Central memory CD8-positive, alpha-beta T cell (primary cell): ENCODE measurements at regions not wholly inside any gene's neighbourhood (a gene's known extent, or its start where the extent isn't known, plus 50 kb on each side); places are given as distances from the start of the nearest gene placed in this dataset.

ENCODE experiments used
- ATAC-seq: fragments of 150-1000 bp; cut with Tn5 transposase; replicated peaks from 2 replicates; pipeline ENCODE4 v1.10.0; 2022; ENCODE audit warnings: mild to moderate bottlenecking, moderate FRiP score, moderate number of reproducible peaks; ENCODE audit not compliant: poor library complexity, severe bottlenecking; ENCODE audit errors: extremely low read depth
- DNase-seq, 2 donors: peaks; one replicate each; pipeline ENCODE4 v3.0.0; 2021; ENCODE audit warnings: low spot score in 2 of 2
- H3K27ac Mint-ChIP-seq: one replicate; pipeline ENCODE4 v1.8.0; 2022; ENCODE audit warnings: low read depth, mild to moderate bottlenecking, moderate library complexity, mixed read lengths
- H3K27me3 Mint-ChIP-seq: one replicate; pipeline ENCODE4 v1.8.0; 2022; ENCODE audit warnings: mixed read lengths
- H3K36me3 Mint-ChIP-seq: one replicate; pipeline ENCODE4 v1.8.0; 2022; ENCODE audit warnings: mild to moderate bottlenecking, moderate library complexity, mixed read lengths; ENCODE audit not compliant: insufficient read depth
- H3K4me1 Mint-ChIP-seq: one replicate; pipeline ENCODE4 v1.8.0; 2022; ENCODE audit warnings: mixed read lengths
- H3K4me3 Mint-ChIP-seq: one replicate; pipeline ENCODE4 v1.8.0; 2022; ENCODE audit warnings: mild to moderate bottlenecking, moderate library complexity, mixed read lengths
- H3K9me3 Mint-ChIP-seq: one replicate; pipeline ENCODE4 v1.8.0; 2022; ENCODE audit warnings: mixed read lengths

DNA sequence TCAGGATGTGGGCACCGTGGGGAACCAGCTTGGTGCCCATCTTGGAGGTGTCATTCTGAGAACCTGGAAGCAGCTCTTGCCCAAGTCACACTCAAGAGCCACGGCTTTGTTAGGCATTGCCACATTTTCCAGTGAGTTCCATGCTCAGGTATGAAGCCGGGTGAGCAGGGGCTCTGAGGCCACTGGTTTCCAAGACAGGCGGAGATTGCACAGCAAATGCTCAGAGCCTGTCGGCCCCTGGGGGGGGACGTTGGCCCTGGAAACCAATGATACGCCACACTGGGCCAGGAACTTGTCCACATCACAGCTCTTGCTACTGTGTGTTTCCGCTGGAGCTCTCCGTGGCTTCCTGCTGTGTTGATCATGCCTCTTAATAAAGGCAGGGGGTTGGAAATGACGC is 52.5 kb upstream of the SALL3 start:
- DNase-seq (no peak), ATAC-seq (no peak)
- Mint-ChIP-seq H3K27ac (no peak overlapping the region), H3K36me3 (no peaks in the 10 kb centered on the region), H3K4me3 (no peak overlapping the region), H3K27me3 (no peaks in the 10 kb centered on the region), H3K9me3 (no peaks in the 10 kb centered on the region), H3K4me1 (no peaks in the 10 kb centered on the region)

DNA sequence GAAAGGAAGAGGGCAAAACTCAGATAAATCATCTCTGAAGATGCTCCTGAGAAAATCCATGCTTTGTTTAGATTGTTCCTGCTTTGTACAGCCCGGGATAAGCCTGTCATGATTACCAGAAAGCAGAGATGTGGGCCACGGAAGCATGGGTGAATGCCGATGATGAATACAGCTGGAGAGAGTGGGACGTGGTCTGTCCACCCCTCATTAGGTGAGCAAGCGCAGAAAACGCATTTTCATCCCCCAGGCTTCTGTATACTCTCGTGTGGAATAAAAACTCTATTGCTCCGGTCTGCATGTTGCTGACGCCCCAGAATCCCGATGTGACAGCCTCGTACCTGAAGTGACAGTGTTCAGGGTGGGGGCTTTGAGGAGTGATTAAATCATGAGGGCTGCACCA is 52.0 kb upstream of the SALL3 start:
- Mint-ChIP-seq H3K9me3 (no peaks in the 10 kb centered on the region), H3K4me3 (no peak overlapping the region), H3K36me3 (no peaks in the 10 kb centered on the region), H3K27ac (no peak overlapping the region), H3K4me1 (no peaks in the 10 kb centered on the region), H3K27me3 (no peaks in the 10 kb centered on the region)
- no peak for ATAC-seq
- no peak for DNase-seq

DNA sequence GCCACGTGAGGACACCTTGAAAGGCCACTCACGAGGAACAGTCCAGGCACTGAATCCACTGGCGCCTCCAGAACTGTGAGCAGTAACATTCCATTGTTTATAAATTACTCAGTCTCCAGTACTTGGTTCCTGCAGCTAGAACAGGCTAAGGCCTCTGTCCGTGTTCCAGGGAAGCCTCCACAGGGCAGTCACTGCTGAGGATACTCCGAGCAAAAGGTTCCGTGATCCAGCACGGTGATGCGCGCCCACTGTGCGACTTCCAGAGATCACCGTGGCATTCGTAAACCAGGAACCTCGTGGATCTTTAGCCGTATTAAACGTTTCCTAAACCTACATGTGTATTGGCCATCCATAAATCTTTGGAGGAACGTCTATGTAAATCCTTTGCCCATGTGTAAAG is 51.5 kb upstream of the SALL3 start:
- DNase-seq (no peak), ATAC-seq (no peak)
- H3K9me3 Mint-ChIP-seq = no peaks in the 10 kb centered on the region
- no peak overlapping the region for H3K27ac Mint-ChIP-seq
- H3K4me1 Mint-ChIP-seq = no peaks in the 10 kb centered on the region
- H3K4me3 Mint-ChIP-seq = no peak overlapping the region
- no peaks in the 10 kb centered on the region for H3K36me3 Mint-ChIP-seq
- H3K27me3 Mint-ChIP-seq = no peaks in the 10 kb centered on the region

DNA sequence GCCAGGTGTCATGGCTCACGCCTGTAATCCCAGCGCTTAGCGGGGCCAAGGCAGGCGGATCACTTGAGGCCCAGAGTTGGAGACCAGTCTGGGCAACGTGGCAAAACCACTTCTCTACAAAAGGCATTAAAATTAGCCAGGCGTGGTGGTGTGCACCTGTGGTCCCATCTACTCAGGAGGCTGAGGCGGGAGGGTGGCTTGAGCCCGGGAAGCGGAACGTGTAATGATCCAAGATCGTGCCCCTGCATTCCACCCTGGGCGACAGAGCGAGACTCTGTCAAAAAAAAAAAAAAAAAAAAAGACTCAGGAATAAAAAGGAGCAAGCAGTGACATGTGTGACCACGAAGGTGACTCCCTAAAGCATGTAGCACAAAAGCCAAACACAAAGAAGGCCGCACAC is 50.1 kb upstream of the SALL3 start:
- DNase-seq (no peak), ATAC-seq (no peak)
- Mint-ChIP-seq H3K36me3 (no peaks in the 10 kb centered on the region), H3K27ac (no peak overlapping the region), H3K4me1 (no peaks in the 10 kb centered on the region), H3K27me3 (no peaks in the 10 kb centered on the region), H3K4me3 (no peak overlapping the region), H3K9me3 (no peaks in the 10 kb centered on the region)
